ENCODE measurements at regions not wholly inside any gene's neighbourhood (a gene's known extent, or its start where the extent isn't known, plus 50 kb on each side); places are given as distances from the start of the nearest gene placed in this dataset.

GRCh38 chr15:36313736-36314280 lies 265.6 kb upstream of the CDIN1 start:
- DNase-seq = no peak

- no peak for DNase-seq
These were observed 263.8 kb upstream of the CDIN1 start for GRCh38 chr15:36315649-36316048.

GRCh38 chr15:36323615-36324014 lies 255.8 kb upstream of the CDIN1 start:
- no peak for DNase-seq

GRCh38 chr15:36325206-36325605 lies 254.2 kb upstream of the CDIN1 start:
- no peak for DNase-seq

- DNase-seq = no peak
These were observed 249.8 kb upstream of the CDIN1 start for GRCh38 chr15:36329592-36329991.

GRCh38 chr15:36330598-36330997 lies 248.8 kb upstream of the CDIN1 start:
- no peak for DNase-seq

- DNase-seq = no peak
These were observed 247.7 kb upstream of the CDIN1 start for GRCh38 chr15:36331531-36332275.

GRCh38 chr15:36332301-36332700 lies 247.1 kb upstream of the CDIN1 start:
- no peak for DNase-seq

GRCh38 chr15:36332896-36333295 lies 246.5 kb upstream of the CDIN1 start:
- no peak for DNase-seq

- no peak for DNase-seq
These were observed 245.4 kb upstream of the CDIN1 start for GRCh38 chr15:36334059-36334458.

- DNase-seq = no peak
These were observed 244.2 kb upstream of the CDIN1 start for GRCh38 chr15:36335224-36335623.

- no peak for DNase-seq
These were observed 243.8 kb upstream of the CDIN1 start for GRCh38 chr15:36335659-36336058.

GRCh38 chr15:36344887-36345286 lies 234.5 kb upstream of the CDIN1 start:
- DNase-seq = no peak

- DNase-seq = no peak
These were observed 232.1 kb upstream of the CDIN1 start for GRCh38 chr15:36347272-36347858.

GRCh38 chr15:36356466-36356865 lies 223.0 kb upstream of the CDIN1 start:
- DNase-seq = no peak

GRCh38 chr15:36356978-36357601 lies 222.3 kb upstream of the CDIN1 start:
- no peak for DNase-seq

- DNase-seq = no peak
These were observed 221.3 kb upstream of the CDIN1 start for GRCh38 chr15:36358094-36358493.

- no peak for DNase-seq
These were observed 220.9 kb upstream of the CDIN1 start for GRCh38 chr15:36358523-36358922.

- DNase-seq = no peak
These were observed 220.1 kb upstream of the CDIN1 start for GRCh38 chr15:36359286-36359685.

GRCh38 chr15:36361351-36361870 lies 218.0 kb upstream of the CDIN1 start:
- DNase-seq = no peak

- DNase-seq = no peak
These were observed 216.9 kb upstream of the CDIN1 start for GRCh38 chr15:36362509-36362915.

- DNase-seq = no peak
These were observed 216.1 kb upstream of the CDIN1 start for GRCh38 chr15:36363335-36363734.

- no peak for DNase-seq
These were observed 215.0 kb upstream of the CDIN1 start for GRCh38 chr15:36364377-36364776.

- no peak for DNase-seq
These were observed 213.5 kb upstream of the CDIN1 start for GRCh38 chr15:36365963-36366362.
